GM21515 (cell line): ENCODE measurements at regions not wholly inside any gene's neighbourhood (a gene's known extent, or its start where the extent isn't known, plus 50 kb on each side); places are given as distances from the start of the nearest gene placed in this dataset.

ENCODE experiments used
- ATAC-seq: cut with Tn5 transposase; IDR thresholded peaks from one replicate; pipeline ENCODE4 v1.9.1; 2021; ENCODE audit not compliant: unreplicated experiment

DNA sequence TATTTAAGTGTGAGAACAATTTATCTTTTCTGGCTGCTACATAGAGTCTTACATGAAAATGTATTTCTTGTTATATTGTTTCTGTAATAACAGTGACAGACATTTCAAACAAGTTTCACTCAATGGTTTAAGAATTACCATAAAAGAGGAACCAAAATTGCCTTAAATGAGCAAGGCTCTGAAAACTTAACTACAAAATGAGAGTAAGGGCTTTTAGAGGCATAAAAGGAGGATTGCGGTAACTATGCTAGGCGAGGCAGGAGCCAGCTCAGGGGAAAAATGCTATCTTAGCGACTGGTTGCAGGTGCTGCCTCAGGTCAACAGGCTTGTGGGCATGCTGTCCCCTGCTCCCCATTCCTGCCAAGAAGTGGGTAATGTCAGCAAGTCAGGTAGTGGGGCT lies 81.7 kb upstream of the MSI2 start:
- ATAC-seq, result peak; percentile 83

DNA sequence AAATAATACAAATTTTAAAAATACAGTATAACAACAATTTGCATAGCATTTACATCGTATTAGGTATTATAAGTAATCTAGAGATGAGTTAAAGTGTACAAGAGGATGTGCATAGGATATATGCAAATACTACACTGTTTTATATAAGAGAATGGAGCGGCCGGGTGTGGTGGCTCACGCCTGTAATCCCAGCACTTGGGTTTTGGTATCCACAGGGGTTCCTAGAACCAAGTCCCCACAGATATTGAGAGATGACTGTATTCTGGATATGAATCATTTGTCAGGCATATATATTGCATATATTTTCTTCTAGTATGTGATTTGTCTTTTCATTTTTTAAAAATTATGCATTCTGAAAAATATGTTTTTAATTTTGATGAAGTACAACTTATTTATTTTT lies 77.5 kb upstream of the MSI2 start:
- ATAC-seq, result no peak

DNA sequence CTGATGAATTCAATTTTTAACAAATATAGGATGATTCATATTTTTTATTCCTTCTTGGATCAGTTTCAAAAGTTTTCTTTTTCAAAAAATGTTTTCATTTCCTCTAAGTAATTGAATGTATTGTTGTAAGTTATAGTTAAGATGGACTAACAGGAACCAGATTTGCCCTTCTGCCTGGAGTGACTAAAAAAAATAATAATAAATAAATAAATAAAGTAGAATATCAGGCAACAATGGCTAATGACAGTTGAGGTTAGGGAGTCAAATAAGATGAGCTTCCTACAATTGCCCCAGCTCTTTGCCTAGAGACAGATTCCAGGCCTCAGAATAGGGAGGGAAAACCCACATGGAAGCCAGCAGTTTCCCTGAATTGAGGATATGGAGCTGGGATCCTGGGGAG lies 73.7 kb upstream of the MSI2 start:
- no peak for ATAC-seq

DNA sequence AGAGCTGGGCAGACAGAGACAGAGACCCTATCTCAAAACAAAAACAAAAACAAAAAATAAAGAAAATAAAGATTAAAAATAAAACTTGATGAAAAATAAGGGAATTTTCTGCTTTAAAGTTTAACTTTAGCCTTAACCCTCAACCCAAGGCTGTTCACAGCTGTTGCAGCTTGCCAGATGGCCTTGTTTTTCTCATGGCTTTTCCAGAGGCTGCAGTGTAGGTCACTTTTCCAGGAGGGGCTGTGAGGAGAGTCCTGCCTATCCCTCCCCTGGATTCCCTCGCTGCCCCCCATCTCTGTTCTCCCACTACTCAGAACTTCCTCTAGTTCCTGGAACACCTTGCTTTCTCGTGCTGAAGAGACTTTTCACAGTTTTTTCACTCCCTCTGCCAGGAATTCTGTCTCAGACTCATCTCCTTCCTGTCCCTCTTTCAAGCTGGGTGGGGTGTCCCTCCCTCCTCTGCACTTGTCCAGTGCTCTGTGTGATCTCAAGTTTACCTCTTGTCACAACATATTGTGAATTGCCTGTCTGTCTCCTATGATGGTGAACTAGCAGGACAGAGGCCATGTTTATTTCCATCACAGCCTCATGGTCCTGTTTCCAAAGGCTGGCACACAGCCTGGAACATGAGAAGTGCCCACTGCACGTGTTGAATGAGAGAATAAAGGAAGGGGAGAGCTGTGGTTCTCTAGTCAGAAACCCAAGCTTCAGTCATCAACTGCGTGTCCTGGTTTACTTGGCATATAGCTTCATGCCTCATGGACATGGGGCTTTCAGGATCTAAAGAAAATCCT lies 69.9 kb upstream of the MSI2 start:
- no peak for ATAC-seq

DNA sequence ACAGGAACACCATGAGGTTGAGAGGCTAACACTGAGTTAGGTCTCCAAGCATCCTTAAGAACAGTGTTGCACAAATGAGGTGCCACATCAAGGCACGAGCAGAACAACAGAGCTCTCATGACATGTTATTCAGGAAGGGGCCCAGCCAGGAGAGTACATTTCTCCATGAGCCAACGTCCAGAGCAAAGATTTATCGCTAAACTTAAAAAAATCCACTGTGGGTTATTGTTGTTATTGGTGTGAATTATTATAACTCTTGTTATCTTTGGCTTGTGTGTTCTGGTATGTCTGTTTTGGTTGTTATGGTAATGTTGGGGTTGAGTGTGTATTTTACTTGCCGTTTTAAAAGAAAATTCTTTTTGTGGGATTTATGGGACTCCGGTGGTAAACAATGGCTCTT lies 68.9 kb upstream of the MSI2 start:
- ATAC-seq, result no peak

DNA sequence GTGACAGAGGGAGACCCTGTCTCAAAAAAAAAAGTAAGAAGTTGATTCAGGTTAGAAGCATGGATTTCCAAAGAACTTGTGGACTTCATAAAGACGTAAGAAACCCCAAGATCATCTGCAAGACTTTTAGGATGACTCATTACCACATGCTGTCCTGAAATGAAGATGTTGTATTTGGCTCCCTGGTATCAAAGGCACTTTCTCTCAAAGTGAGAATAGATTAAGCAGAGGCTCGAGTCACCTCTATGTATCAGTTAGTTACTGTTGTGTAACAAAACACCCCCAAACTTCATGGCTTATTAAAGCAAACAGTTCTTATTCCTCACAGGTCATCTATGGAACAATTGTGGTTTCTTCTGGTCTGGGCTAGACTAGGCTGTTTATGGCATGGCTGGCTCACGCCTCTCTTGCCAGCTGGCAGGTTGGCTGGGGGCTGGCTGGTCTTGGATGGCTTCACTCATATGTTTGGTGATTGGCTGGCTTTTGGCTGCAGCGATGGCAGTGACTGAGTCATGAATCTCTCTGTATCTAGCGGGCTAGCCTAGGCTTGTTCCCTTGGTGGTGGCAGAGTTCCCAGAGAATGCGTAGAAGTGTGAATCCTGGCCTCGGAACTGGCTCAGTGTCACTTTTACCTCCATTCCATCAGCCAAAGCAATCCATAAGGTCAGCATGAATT lies 60.4 kb upstream of the MSI2 start:
- ATAC-seq, result no peak

DNA sequence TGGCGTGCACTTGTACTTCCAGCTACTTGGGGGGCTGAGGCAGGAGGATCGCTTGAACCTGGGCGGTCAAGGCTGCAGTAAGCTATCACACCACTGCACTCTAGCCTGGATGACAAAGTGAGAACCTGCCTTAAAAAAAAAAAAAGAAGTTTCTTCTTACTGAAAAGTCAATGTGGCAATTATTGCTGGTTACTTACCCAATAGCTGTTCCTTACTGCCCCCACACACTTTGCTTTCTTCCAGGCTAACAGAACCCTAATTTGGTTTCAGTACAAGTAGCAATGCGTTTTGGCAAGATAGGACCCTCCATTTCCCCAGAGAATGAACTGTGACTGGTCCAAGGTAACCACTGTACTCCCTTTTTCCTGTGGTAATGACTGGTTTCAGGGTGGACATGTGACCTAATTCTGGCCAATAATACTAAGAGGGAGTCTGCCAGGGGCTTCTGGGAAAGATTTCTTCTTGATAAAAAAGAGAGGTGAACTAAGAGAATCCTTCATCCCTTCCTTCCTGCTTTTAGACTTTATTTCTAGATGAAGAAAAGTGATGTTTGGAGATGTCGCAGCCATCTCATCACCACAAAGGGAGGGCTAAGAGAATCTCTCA lies 58.8 kb upstream of the MSI2 start:
- no peak for ATAC-seq

DNA sequence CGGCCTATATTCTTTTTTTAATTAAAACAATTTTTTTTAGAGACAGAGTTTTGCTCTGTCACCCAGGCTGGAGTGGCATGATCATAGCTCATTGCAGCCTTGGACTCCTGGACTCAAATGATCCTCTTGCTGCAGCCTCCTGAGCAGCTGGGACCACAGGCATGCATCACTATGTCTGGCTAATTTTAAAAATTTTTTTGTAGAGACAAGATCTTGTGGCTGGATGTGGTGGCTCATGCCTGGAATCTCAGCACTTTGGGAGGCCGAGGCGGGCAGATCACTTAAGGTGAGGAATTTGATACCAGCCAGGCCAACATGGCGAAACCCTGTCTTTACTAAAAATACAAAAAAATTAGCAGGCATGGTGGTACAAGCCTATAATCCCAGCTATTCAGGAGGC lies 54.8 kb upstream of the MSI2 start:
- no peak for ATAC-seq

DNA sequence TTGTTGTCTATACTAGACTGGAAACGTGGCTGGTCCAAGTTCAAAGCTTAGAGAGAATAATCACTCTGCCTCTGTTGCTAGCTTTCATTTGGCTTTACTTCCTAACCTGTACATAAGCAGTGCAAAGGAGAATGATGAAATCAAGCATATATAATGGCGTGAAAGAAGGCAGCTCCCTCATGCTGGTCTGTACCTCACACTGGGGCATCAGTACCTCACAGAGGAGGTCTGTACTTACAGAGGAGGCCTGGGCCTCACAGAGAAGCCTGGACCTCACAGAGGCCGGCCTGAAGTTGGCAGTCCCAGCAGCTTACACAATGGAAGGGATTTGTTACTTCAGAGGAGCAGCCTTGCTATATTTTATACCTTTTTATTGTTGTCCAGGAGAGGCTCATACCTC lies 53.3 kb upstream of the MSI2 start:
- ATAC-seq, result no peak
